ENCODE measurements at regions not wholly inside any gene's neighbourhood (a gene's known extent, or its start where the extent isn't known, plus 50 kb on each side); places are given as distances from the start of the nearest gene placed in this dataset.
A peak's percentile ranks its signal among the peaks of the same experiment; 100 is the strongest.
"Not testable (repeated sequence)": the region's sequence is repeated elsewhere in the genome, so short reads cannot be mapped to it uniquely, and the experiment has no call there.

DNA sequence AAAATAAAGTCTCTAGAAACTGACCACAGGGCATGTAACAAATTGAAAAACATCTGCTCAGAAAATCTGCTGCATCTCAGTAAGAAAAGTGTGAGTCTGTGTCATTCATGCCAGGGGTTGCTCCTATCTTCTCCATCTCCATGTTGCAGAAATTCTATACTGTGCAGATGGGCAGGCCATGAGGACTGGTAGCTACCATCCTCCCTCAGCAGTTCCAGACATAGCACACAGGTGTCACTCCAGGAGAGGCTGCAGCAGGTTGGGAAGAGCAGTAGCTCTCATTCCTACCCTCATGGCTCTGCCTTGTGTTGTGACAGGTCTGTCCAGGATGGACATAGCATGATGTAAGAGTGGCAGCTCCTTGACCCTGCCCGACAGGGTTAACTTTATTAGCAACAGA, 173.4 kb downstream of the NDUFS4 start:
- CTCF ChIA-PET = no interaction called here
- Mint-ChIP-seq H3K36me3 (no peaks in the 10 kb centered on the region), H3K27me3 (no peaks in the 10 kb centered on the region), H3K4me1 (no peaks in the 10 kb centered on the region), H3K27ac (no peak overlapping the region), H3K4me3 (no peak overlapping the region), H3K9me3 (ENCODE audit: low read depth) (no peaks in the 10 kb centered on the region)
- ATAC-seq = no peak
- no peak for DNase-seq

- H3K4me3 Mint-ChIP-seq = no peak overlapping the region
- no peak overlapping the region for H3K27ac Mint-ChIP-seq
- ATAC-seq (no peak), DNase-seq (no peak)
- no peaks in the 10 kb centered on the region for H3K4me1 Mint-ChIP-seq
- no peaks in the 10 kb centered on the region for H3K9me3 Mint-ChIP-seq (ENCODE audit: low read depth)
- CTCF ChIA-PET = no interaction called here
- H3K36me3 Mint-ChIP-seq = no peaks in the 10 kb centered on the region
- H3K27me3 Mint-ChIP-seq = peaks cover 2% of the 10 kb centered on the region
These were observed 177.7 kb downstream of the NDUFS4 start for GRCh38 chr5:53738105-53738504.

DNA sequence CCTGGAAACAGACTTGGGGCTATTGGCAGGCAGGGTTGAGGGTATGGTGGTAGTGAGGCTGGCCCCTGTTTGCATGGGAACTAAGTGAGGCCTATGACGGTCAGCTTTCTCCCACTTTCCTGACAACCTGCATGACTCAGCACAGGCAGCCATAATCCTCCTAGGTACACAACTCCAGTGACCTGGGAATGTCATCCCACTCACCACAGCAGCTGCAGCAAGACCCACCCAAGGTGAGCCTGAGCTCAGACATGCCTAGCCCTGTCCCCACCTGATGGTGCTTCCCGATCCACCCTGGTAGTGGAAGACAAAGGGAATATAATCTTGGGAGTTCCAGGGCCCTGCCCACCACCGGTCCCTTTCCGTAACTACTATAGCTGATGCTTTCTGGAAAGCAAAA, 178.7 kb downstream of the NDUFS4 start:
- ATAC-seq = no peak
- H3K4me1 Mint-ChIP-seq = no peaks in the 10 kb centered on the region
- peaks cover 2% of the 10 kb centered on the region for H3K27me3 Mint-ChIP-seq
- no peak overlapping the region for H3K4me3 Mint-ChIP-seq
- DNase-seq = no peak
- no peaks in the 10 kb centered on the region for H3K9me3 Mint-ChIP-seq (ENCODE audit: low read depth)
- no peak overlapping the region for H3K27ac Mint-ChIP-seq
- CTCF ChIA-PET = no interaction called here
- no peaks in the 10 kb centered on the region for H3K36me3 Mint-ChIP-seq

DNA sequence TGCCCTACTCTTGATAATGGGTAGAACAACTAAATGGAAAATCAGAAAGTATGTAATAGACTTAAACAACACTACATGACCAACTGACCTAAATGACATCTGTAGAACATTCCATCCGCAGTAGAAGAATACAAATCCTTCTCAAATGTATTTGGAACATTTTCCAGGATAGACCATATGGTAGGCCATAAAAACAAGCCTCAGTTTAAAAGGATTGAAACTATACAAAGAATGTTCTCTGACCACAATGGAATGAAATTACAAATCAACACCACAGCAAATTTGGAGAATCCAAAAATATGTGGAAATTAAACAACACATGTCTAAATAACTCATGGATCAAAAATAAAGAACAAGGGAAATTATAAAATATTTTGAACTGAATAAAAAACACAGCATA, 189.2 kb downstream of the NDUFS4 start:
- peaks cover 5% of the 10 kb centered on the region for H3K27me3 Mint-ChIP-seq
- no peak for ATAC-seq

DNA sequence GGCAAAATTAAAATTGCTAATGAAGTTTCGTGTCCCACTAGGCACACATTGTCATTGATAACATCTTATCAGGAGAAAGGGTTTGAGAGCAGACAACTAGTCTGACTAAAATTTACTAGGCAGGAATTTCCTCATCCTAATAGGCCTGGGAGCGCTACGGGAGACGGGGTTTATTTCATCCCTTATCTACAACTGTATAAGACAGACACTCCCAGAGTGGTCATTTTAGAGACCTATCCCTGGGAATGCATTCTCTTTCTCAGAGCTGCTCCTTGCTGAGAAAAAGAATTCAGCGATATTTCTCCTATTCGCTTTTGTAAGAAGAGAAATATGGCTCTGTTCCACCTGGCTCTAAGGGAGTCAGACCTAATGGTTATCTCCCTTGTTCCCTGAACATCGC, 191.8 kb downstream of the NDUFS4 start:
- H3K4me1 Mint-ChIP-seq, CTCF ChIA-PET, H3K27me3 Mint-ChIP-seq, H3K27ac Mint-ChIP-seq, DNase-seq, H3K4me3 Mint-ChIP-seq, H3K36me3 Mint-ChIP-seq, ATAC-seq: not testable (repeated sequence)
- H3K9me3 Mint-ChIP-seq (ENCODE audit: low read depth) = peaks cover 17% of the 10 kb centered on the region

More for the DNA sequence above, 189.2 kb downstream of the NDUFS4 start:
- Mint-ChIP-seq H3K9me3 (ENCODE audit: low read depth) (peaks cover 19% of the 10 kb centered on the region), H3K4me1 (no peaks in the 10 kb centered on the region), H3K4me3 (no peak overlapping the region), H3K27ac (no peak overlapping the region), H3K36me3 (no peaks in the 10 kb centered on the region)
- CTCF ChIA-PET = no interaction called here
- DNase-seq = no peak

DNA sequence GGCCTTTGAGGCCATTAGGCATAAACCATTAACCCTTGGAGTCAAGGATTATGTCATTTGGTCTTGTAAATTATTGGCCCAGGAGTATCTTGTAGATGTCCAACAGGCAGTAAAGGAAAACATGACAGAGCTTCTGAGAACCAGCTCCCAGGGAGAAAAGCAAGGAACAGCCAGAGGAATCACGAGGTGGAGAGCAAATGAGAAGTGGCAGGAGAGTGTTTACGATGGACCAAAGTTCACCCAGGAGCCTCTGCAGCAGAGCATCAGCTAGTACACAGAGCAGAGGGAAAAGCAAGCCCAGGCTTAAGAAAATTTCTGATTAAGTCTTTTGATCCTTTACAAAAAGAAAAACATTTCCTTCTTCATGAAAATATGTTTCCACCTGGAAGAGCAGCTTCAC, 206.2 kb downstream of the NDUFS4 start:
- peaks cover 2% of the 10 kb centered on the region for H3K27me3 Mint-ChIP-seq
- H3K27ac Mint-ChIP-seq = no peak overlapping the region
- no peak overlapping the region for H3K4me3 Mint-ChIP-seq
- no peaks in the 10 kb centered on the region for H3K36me3 Mint-ChIP-seq
- CTCF ChIA-PET = no interaction called here
- DNase-seq = no peak
- H3K4me1 Mint-ChIP-seq = no peaks in the 10 kb centered on the region
- ATAC-seq = no peak
- no peaks in the 10 kb centered on the region for H3K9me3 Mint-ChIP-seq (ENCODE audit: low read depth)

GRCh38 chr5:53777864-53778618, 217.6 kb downstream of the NDUFS4 start:
- no peak for DNase-seq
- Mint-ChIP-seq H3K27ac (peak overlapping the region; percentile 17), H3K4me3 (no peak overlapping the region), H3K36me3 (no peaks in the 10 kb centered on the region), H3K9me3 (ENCODE audit: low read depth) (no peaks in the 10 kb centered on the region), H3K4me1 (peaks cover 22% of the 10 kb centered on the region), H3K27me3 (peaks cover 10% of the 10 kb centered on the region)
- ATAC-seq = peak; percentile 27
- CTCF ChIA-PET = no interaction called here

DNA sequence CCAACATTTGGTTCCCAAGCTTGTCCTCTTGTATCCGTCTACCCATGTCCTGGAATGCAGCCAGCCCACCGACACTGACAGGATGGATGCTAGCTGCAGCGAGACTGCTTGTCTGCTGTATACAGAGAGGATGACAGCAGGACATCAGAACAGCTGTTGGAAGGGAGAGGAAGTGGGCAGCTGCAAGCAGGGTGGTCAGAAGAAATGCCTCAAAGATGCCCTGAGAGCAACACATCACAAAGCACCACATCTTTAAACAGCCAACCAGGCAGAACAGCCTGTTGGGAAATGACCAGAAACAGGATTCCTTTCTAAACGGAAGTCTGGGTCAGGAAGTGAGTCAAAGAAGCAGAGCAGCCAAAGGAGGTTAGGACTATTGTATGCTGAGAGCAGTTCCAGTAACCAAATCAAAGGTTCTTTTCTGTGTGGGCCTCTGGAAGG, 219.1 kb downstream of the NDUFS4 start:
- no peak overlapping the region for H3K4me3 Mint-ChIP-seq
- H3K4me1 Mint-ChIP-seq = peaks cover 22% of the 10 kb centered on the region
- CTCF ChIA-PET = no interaction called here
- H3K9me3 Mint-ChIP-seq (ENCODE audit: low read depth) = no peaks in the 10 kb centered on the region
- peaks cover 7% of the 10 kb centered on the region for H3K27me3 Mint-ChIP-seq
- DNase-seq (peak; percentile 41), ATAC-seq (peak; percentile 55)
- peak overlapping the region; percentile 41 for H3K27ac Mint-ChIP-seq
- no peaks in the 10 kb centered on the region for H3K36me3 Mint-ChIP-seq

GRCh38 chr5:53782620-53783019, 222.2 kb downstream of the NDUFS4 start:
- Mint-ChIP-seq H3K4me3 (no peak overlapping the region), H3K9me3 (ENCODE audit: low read depth) (no peaks in the 10 kb centered on the region), H3K36me3 (no peaks in the 10 kb centered on the region), H3K4me1 (peaks cover 22% of the 10 kb centered on the region), H3K27ac (no peak overlapping the region), H3K27me3 (peaks cover 10% of the 10 kb centered on the region)
- DNase-seq (no peak), ATAC-seq (no peak)
- CTCF ChIA-PET = no interaction called here

GRCh38 chr5:53783624-53784228, 223.3 kb downstream of the NDUFS4 start:
- ATAC-seq (no peak), DNase-seq (no peak)
- CTCF ChIA-PET = no interaction called here
- Mint-ChIP-seq H3K4me3 (no peak overlapping the region), H3K27ac (no peak overlapping the region), H3K4me1 (peaks cover 13% of the 10 kb centered on the region), H3K27me3 (peaks cover 10% of the 10 kb centered on the region), H3K36me3 (no peaks in the 10 kb centered on the region), H3K9me3 (ENCODE audit: low read depth) (peaks cover 3% of the 10 kb centered on the region)

DNA sequence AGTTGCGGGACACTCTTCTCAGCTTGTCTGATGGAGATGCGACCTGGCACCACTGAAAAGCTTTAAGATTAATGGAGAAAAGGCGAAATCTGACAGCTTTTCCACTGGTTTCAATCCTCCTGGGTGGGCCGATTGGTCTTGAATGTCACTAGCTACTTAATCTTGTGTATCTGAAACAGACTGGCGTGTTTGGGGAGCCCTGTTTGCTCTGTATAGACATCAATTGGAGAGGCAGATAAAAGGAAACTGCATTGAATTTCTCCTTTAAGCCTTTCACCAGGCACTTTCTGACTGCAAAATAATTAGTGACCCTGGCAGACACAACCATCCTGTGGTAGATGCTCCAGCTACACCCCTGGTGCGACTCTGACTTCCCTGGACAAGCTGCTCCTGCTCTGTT, 224.2 kb downstream of the NDUFS4 start:
- H3K4me1 Mint-ChIP-seq = peaks cover 6% of the 10 kb centered on the region
- DNase-seq (no peak), ATAC-seq (no peak)
- H3K36me3 Mint-ChIP-seq = no peaks in the 10 kb centered on the region
- H3K27me3 Mint-ChIP-seq = peaks cover 10% of the 10 kb centered on the region
- CTCF ChIA-PET = interaction anchor here (1.2 kb wide), 1 partner anchor 14 kb away, joined by 3 read pairs; no protein-coding TSS in a partner anchor
- no peak overlapping the region for H3K27ac Mint-ChIP-seq
- H3K4me3 Mint-ChIP-seq = no peak overlapping the region
- H3K9me3 Mint-ChIP-seq (ENCODE audit: low read depth) = peaks cover 3% of the 10 kb centered on the region

DNA sequence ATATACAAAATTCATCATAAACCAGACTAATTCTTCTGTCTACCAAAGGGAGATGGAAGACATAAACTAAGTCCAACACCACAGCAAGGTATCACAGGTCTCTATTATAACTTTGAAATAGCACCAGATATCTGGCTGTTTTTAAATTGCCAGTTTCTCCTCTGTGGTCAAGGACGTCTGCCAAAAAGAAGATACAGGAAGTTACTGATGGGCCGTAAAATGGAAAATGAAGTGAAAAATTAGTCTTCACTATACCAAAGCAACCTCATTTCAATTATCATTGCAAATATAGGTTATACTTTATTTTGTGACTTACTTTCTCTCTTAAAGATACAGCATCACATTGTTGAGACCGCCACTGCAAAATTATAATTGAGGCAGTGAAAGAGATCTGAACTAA, 225.5 kb downstream of the NDUFS4 start:
- no peaks in the 10 kb centered on the region for H3K4me1 Mint-ChIP-seq
- CTCF ChIA-PET = no interaction called here
- peaks cover 6% of the 10 kb centered on the region for H3K9me3 Mint-ChIP-seq (ENCODE audit: low read depth)
- no peak for DNase-seq
- H3K27ac Mint-ChIP-seq = no peak overlapping the region
- peaks cover 10% of the 10 kb centered on the region for H3K27me3 Mint-ChIP-seq
- H3K4me3 Mint-ChIP-seq = no peak overlapping the region
- ATAC-seq = no peak
- H3K36me3 Mint-ChIP-seq = no peaks in the 10 kb centered on the region

DNA sequence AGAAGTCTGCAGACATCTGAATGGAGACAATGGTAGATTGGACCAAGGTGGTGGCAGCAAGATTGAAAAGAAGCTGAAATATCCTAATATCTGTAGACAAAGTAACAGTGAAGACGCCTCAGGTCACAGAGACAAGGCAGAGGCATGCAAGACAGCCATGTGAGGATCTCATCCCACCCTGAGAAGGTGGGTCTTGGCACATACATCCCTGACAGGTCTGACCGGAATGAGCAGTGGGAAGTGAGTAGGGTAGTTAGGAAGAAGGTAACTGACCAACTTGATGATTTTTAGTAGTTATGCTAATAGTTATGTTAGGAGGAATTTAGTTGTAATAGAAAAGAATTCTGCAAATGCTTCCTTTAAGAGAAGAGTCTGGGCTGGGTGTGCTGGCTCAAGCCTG, 229.6 kb downstream of the NDUFS4 start:
- Mint-ChIP-seq H3K27ac (no peak overlapping the region), H3K4me1 (no peaks in the 10 kb centered on the region), H3K27me3 (peaks cover 10% of the 10 kb centered on the region), H3K36me3 (no peaks in the 10 kb centered on the region), H3K4me3 (no peak overlapping the region), H3K9me3 (ENCODE audit: low read depth) (peaks cover 6% of the 10 kb centered on the region)
- ATAC-seq = no peak
- CTCF ChIA-PET = no interaction called here
- no peak for DNase-seq

- H3K9me3 Mint-ChIP-seq (ENCODE audit: low read depth) = peaks cover 6% of the 10 kb centered on the region
- no peak overlapping the region for H3K27ac Mint-ChIP-seq
- no peaks in the 10 kb centered on the region for H3K4me1 Mint-ChIP-seq
- no peaks in the 10 kb centered on the region for H3K27me3 Mint-ChIP-seq
- H3K36me3 Mint-ChIP-seq = no peaks in the 10 kb centered on the region
- H3K4me3 Mint-ChIP-seq = no peak overlapping the region
- CTCF ChIA-PET = no interaction called here
- ATAC-seq (no peak), DNase-seq (no peak)
These were observed 231.9 kb downstream of the NDUFS4 start for GRCh38 chr5:53792338-53792737.
